NCI-H1436 treated with DMSO at 0.1 percent for 48 hours (cell line): ENCODE measurements at regions not wholly inside any gene's neighbourhood (a gene's known extent, or its start where the extent isn't known, plus 50 kb on each side); places are given as distances from the start of the nearest gene placed in this dataset.
"Not testable (repeated sequence)": the region's sequence is repeated elsewhere in the genome, so short reads cannot be mapped to it uniquely, and the experiment has no call there.

Source experiments
- DNase-seq: peaks from one replicate; lab custom pipeline; 2025; lab: John Stamatoyannopoulos, UW

GRCh38 chr22:48835857-48836672 lies 991.6 kb downstream of the BRD1 start:
- DNase-seq = no peak

GRCh38 chr22:48835364-48835763 lies 992.3 kb downstream of the BRD1 start:
- no peak for DNase-seq

GRCh38 chr22:48834404-48834803 lies 993.3 kb downstream of the BRD1 start:
- no peak for DNase-seq

- no peak for DNase-seq
These were observed 995.1 kb downstream of the BRD1 start for GRCh38 chr22:48832592-48832991.

GRCh38 chr22:48829908-48830307 lies 997.8 kb downstream of the BRD1 start:
- DNase-seq = no peak

DNA sequence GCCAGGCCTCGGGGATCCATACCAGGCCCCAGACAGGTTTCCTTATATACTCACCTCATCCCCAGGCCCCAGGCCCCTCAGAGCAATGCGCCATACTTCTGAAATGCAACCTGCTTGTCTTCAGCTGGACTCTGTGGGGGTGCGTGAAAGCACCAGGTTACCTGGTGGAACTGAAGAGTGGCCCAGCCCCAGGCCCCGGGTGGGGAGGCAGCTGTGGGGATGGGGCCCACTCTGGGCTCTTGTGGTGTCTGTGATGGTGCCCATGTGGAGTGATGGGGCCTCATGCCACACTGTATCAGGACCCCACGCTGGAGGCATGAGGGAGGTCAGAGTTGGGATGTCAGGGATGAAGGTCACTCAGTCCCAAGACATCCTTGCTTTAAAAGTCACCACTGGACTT lies 999.0 kb downstream of the BRD1 start:
- DNase-seq = no peak

- no peak for DNase-seq
These were observed 999.6 kb downstream of the BRD1 start for GRCh38 chr22:48827904-48828555.

DNA sequence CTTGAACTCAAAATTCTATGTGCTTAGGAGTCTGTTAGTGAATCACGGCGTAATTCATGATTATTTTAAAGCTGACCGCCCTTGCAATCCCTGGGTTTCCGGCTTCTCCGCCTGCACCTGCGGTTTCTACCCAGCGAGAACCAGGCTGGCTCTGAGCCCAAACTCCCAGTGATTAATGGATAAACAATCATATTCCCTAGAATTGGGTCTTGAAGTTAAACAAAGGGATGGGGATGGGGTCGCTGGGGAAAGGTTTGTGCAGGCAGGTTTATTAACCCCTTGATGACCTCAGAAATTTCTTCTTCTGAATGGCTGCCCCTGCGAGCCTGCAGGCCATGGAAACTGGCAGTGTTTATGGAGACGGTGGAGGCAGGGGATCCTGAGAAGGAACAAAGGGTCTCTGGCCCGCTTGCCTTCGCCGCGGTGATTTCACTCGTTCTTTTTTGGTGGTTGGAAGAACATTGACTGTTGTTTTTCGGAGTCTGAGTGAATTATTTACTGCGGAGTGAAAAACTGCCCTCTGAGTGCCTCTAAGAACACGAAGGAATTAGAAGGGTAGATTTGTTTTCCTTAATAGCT lies 1000.3 kb downstream of the BRD1 start:
- DNase-seq = no peak

- no peak for DNase-seq
These were observed 1001.1 kb downstream of the BRD1 start for GRCh38 chr22:48826546-48826945.

GRCh38 chr22:48825802-48826520 lies 1001.7 kb downstream of the BRD1 start:
- DNase-seq = no peak

GRCh38 chr22:48824712-48825651 lies 1002.7 kb downstream of the BRD1 start:
- no peak for DNase-seq

DNA sequence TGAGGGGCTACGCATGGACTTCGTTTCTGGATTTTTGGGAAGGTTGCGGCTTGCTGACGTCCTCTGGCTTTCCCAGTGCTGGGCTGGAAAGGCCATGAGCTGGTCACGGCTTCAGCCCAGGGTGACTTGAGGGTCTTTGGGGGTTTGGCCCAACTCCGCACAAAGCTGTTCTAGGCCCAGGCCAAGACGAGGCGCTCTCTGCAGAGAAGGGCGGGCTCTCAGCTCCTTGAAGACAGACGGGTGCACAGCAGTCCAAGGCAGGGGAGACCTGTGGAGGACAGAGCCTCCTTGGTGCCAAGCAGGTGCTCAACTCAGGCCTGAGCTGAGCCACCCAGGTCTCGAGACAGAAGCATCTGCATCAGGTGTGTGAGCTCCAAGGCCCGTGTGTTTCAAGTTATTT lies 1003.7 kb downstream of the BRD1 start:
- no peak for DNase-seq

DNA sequence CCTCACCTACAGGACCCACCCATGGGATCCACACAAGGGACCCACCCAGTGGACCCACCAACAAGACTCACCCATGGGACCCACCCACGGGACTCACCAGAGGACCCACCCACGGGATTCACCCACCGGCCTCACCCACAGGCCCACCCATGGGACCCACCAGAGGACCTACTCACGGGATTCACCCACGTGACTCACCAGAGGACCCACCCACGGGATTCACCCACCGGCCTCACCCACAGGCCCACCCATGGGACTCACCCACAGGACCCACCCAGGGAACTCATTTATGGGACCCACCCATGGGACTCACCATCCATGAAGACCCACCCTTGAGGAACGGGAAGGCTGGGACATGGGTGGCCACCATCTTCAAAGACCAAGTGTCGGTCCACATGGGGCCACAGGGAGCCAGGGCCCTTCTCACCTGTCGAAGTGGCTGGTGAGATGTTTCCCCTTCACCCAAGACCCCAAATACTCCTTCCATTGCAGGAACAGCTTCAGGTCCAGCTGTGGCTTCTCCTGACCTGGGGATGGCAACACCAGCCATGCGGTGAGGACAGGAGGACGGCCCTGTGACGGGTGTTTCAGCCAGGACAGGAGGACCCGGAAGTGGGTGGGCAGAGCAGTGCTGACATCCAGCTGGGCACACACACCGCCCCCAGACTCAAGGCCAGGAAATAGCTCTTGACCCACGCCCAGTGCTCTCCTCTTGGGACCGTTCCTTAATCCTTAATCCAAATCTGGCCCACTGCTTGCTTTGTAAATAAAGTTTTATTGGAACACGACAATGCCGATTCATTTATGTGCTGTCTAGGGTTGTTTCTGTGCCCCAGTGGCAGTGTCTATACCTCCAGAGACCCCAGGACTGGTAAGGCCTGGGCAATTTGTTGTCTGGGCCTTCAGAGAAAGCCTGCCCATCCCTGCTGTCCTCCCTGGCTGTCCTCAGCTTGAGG lies 1005.1 kb downstream of the BRD1 start:
- no peak for DNase-seq

DNA sequence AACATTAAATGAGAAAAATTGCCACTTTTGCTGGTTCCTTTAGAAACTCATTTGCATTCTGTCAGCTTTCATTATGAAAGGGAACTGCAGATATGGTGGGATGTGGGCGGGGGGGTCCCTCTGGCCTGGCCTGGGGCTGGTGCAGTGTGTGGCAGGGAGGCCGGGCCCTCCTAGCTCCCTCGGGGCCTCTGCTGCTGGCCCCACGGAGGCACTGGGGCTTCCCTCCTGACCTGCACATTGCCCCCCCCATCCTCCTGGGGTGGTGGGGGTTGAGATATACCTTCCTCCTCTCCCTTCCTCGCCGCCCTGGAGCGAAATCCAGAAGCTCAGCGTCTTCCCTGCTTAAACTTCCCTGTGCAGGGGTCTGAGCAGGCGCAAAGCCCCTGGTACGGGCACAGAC lies 1005.9 kb downstream of the BRD1 start:
- no peak for DNase-seq

- no peak for DNase-seq
These were observed 1006.4 kb downstream of the BRD1 start for GRCh38 chr22:48821346-48821690.

DNA sequence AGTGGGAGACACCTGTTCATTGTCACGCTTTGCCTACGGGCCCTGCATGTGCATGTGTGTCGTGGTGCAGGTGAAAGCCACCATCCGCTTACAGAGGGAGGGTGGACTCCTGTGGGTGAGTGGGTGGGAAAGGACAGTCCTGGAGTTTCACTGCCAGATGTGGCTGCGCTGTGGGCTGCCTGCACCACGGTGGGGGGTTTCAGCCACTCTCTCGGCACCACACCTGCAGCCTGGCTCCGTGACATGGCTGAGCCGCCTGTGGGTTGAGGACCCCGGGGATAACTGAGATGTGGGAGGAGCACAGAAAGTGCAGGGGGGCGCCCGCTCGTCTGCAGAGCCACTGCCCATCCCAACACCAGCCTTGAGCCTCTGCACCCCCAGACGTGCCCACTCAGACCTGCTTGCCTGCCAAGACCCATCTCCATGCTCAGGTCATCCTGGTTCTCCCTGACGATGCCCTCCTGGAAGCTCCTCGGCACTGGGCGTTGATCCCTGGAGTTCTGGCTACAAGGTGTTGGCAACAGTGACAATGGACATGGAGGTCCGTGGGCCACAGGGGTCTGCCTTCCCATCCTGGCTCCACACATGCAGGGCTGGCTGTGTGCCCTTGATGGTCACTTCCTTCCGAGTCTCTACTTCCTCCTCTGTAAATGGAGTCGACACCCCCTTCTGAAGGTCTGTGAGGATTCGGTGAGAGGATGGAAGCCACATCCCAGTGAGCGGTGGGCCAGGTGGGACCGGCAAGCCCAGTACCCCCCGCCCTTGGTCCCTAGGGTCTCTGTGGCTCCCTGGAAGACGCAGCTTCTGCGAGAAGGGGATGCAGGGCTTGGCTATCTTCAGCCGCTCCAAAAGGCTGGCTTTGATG lies 1007.0 kb downstream of the BRD1 start:
- DNase-seq = no peak

DNA sequence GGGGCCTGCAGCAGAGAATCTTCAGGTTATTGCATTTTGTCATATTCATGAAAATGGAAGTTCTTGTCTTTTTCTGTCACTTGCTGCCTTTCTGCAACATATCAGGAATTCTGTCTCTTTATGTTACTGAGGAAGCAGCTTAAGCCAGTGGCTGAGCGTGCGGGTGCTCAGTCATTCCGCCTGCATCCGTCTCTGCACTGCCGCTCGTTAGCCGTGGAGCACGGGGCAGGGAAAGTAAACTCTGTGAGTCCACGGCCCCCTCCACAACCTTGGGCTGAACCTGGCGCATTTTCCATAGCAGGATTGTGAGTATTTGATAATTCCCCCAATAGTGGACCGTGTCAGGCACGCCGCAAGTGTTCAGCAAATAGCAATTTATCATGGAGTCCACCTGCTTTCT lies 1007.7 kb downstream of the BRD1 start:
- DNase-seq = no peak

GRCh38 chr22:48819232-48819631 lies 1008.4 kb downstream of the BRD1 start:
- DNase-seq = no peak

DNA sequence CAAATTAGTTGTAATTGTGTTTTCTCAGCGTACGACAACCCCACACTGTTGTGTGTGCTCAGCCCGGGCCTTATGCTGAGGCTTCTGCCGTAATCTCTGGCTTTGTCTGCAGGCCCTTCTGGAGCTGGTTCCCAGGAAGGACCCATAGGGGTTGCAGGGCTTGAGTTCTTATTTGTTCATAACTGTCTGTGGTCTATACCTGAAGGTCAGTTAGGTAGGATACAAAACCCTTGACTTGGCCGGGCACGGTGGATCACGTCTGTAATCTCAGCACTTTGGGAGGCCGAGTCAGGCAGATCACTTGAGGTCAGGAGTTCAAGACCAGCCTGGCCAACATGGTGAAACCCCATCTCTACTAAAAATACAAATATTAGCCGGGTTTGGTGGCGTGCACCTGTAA lies 1010.2 kb downstream of the BRD1 start:
- not testable (repeated sequence) for DNase-seq
